Osteocyte (in vitro differentiated cells): ENCODE measurements at regions not wholly inside any gene's neighbourhood (a gene's known extent, or its start where the extent isn't known, plus 50 kb on each side); places are given as distances from the start of the nearest gene placed in this dataset.

Source experiments
- DNase-seq: peaks from one replicate; pipeline ENCODE4 v3.0.0; 2021; ENCODE audit warnings: mixed read lengths; ENCODE audit not compliant: unreplicated experiment; ENCODE audit errors: extremely low spot score
- H3K27ac Mint-ChIP-seq: one replicate; pipeline ENCODE4 v1.8.0; 2021; ENCODE audit warnings: mild to moderate bottlenecking, mixed read lengths; ENCODE audit not compliant: unreplicated experiment
- H3K27me3 Mint-ChIP-seq: one replicate; pipeline ENCODE4 v1.8.0; 2021; ENCODE audit warnings: mixed read lengths; ENCODE audit not compliant: unreplicated experiment
- H3K36me3 Mint-ChIP-seq: one replicate; pipeline ENCODE4 v1.8.0; 2021; ENCODE audit warnings: mixed read lengths; ENCODE audit not compliant: unreplicated experiment
- H3K4me1 Mint-ChIP-seq: one replicate; pipeline ENCODE4 v1.8.0; 2021; ENCODE audit warnings: mixed read lengths; ENCODE audit not compliant: unreplicated experiment
- H3K4me3 Mint-ChIP-seq: one replicate; pipeline ENCODE4 v1.8.0; 2021; ENCODE audit warnings: mild to moderate bottlenecking, moderate library complexity, mixed read lengths; ENCODE audit not compliant: unreplicated experiment
- H3K9me3 Mint-ChIP-seq: one replicate; pipeline ENCODE4 v1.8.0; 2021; ENCODE audit warnings: mixed read lengths; ENCODE audit not compliant: unreplicated experiment
- TF ChIP-seq, protein P1 (sequence below): fragments of 200-600 bp; sonication (generic); IDR thresholded peaks from 2 replicates; pipeline ENCODE4 v1.5.0; 2021; ENCODE audit warnings: antibody characterized with exemption, mild to moderate bottlenecking, moderate library complexity

DNA sequence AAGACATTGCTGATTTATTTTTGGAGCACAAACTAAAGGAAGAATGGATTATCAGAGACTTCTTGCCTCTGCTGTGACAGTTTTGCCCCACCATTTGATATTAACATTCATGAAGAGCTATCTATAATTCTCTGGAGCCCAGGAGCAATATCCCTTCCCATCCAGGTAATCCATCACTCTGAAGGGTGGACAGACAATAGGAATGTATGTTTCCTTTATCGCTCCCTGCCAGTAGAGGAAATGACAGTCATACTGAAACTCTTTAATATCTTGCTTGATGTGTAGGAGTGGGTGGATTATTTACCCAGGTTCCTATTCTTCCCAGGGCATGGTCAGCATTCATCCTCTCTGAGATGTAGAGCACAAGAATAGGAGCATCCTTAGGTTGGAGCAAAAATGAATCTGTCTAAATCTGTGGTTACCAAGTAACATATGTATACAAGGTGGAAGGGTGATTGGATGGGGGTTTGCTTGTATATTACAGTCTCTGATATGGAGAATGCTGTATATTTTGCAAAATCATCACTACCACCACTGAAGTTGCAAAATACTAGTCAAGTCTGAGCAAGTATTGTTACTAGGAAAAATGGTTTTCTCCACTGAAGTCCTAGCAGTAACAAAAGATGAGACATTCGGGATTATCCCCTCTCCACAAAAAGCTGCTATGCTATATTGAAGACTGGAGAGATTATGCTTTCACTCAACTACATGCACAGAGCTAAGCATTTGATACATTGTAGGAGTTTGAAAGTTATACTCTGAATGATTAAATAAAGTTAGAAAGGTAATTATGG is 151.6 kb downstream of the CBLL2 start:
- Mint-ChIP-seq H3K36me3 (peaks cover 2% of the 10 kb centered on the region), H3K27ac (no peak overlapping the region), H3K4me3 (no peak overlapping the region), H3K4me1 (peaks cover 6% of the 10 kb centered on the region), H3K27me3 (no peaks in the 10 kb centered on the region), H3K9me3 (peaks cover 8% of the 10 kb centered on the region)
- no peak for DNase-seq
- TF ChIP-seq, protein P1, sequence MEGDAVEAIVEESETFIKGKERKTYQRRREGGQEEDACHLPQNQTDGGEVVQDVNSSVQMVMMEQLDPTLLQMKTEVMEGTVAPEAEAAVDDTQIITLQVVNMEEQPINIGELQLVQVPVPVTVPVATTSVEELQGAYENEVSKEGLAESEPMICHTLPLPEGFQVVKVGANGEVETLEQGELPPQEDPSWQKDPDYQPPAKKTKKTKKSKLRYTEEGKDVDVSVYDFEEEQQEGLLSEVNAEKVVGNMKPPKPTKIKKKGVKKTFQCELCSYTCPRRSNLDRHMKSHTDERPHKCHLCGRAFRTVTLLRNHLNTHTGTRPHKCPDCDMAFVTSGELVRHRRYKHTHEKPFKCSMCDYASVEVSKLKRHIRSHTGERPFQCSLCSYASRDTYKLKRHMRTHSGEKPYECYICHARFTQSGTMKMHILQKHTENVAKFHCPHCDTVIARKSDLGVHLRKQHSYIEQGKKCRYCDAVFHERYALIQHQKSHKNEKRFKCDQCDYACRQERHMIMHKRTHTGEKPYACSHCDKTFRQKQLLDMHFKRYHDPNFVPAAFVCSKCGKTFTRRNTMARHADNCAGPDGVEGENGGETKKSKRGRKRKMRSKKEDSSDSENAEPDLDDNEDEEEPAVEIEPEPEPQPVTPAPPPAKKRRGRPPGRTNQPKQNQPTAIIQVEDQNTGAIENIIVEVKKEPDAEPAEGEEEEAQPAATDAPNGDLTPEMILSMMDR = no peak

DNA sequence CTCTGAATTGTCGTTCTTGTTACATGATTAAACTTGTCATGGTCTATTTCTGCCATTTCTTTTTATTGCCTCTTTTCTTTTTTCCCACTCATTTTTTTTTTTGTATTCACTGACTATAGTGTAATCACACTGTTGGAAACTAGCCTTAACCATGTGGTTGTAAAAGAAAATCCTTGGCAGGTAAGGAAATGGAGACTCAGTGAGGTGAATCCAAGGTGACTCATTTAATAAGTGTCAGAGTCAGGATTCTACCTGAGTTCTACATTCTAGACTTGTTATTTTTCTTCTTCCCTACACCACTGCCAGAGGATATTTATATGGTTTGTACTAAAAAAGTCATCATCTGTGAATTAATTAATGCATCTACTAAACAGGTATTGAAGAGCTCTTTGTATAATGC is 152.2 kb downstream of the CBLL2 start:
- Mint-ChIP-seq H3K4me1 (peaks cover 6% of the 10 kb centered on the region), H3K27ac (no peak overlapping the region), H3K4me3 (no peak overlapping the region), H3K27me3 (no peaks in the 10 kb centered on the region), H3K36me3 (peaks cover 2% of the 10 kb centered on the region), H3K9me3 (peaks cover 8% of the 10 kb centered on the region)
- TF ChIP-seq, protein P1 = no peak
- DNase-seq = no peak

DNA sequence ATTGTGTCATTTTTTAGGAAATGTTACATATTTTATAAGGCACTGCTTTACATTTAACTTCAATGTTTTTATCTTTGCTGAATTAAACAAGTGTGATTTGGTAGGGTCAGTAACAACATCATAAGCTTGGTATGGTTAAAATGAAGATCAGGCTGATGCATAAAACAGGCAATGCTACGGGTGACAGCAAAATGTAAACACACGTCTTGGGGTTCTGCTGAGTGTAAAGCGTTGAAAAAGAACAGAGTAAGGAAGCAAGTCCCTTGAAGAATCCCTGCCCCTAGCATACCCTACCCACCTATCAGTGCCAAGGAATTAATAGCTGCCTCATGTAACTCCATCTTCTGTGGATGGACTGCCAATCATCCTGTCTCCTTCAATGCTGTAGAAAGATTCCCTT is 157.0 kb downstream of the CBLL2 start:
- Mint-ChIP-seq H3K4me1 (peaks cover 6% of the 10 kb centered on the region), H3K36me3 (peaks cover 2% of the 10 kb centered on the region), H3K9me3 (peaks cover 12% of the 10 kb centered on the region), H3K27me3 (no peaks in the 10 kb centered on the region), H3K27ac (no peak overlapping the region), H3K4me3 (no peak overlapping the region)
- no peak for DNase-seq
- TF ChIP-seq, protein P1 = no peak

DNA sequence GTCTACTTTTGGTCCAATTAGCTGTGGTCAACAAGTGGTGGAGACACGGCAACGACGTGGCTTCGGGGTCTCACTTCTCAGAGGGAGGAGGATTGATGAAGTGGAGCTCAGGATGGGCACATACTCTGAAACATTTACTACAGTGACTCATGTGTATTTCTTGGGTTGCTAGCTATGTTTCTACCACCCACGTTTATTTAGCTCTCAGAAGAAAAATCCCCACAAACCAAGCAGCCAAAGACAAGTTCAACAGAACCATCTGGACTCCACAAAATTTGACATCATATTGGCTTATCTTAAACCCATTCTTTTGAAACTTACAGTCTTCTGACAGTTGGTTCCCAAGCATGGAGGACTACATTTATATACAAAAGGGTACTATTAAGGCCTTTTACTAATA is 158.0 kb downstream of the CBLL2 start:
- Mint-ChIP-seq H3K9me3 (peaks cover 16% of the 10 kb centered on the region), H3K36me3 (peaks cover 2% of the 10 kb centered on the region), H3K27me3 (no peaks in the 10 kb centered on the region), H3K4me3 (no peak overlapping the region), H3K27ac (no peak overlapping the region), H3K4me1 (peaks cover 6% of the 10 kb centered on the region)
- TF ChIP-seq, protein P1 = no peak
- no peak for DNase-seq

DNA sequence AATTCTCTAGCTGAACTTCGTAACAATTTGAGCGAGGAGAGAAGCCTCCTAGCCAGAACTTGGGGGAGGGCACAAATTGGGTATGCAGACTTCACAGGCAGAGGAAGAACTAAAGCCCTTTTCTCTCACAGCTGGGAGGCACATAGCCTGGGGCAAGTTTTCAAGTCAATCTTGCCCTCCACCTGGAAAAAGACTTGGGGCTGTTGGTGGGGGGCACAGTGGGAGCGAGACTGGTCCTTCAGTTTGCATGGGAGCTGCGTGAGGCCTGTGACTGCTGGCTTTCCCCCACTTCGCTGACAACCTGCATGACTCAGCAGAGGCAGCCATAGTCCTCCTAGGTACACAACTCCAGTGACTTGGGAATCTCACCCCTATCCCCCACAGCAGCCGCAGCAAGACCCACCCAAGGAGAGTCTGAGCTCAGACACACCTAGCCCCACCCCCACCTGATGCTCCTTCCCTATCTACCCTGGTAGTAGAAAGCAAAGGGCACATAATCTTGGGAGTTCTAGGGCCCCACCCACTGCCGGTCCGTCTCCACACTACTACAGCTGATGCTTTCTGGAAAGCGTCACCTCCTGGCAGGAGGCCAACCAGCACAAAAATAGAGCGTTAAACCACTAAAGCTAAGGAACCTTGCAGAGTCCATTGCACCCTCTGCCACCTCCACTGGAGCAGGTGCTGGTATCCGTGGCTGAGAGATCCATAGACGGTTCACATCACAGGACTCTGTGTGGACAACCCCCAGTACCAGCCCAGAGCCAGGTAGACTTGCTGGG is 160.8 kb downstream of the CBLL2 start:
- TF ChIP-seq, protein P1 = no peak
- no peaks in the 10 kb centered on the region for H3K27me3 Mint-ChIP-seq

More for the DNA sequence above, 160.8 kb downstream of the CBLL2 start:
- Mint-ChIP-seq H3K4me3 (no peak overlapping the region), H3K27ac (no peak overlapping the region), H3K4me1 (no peaks in the 10 kb centered on the region), H3K36me3 (no peaks in the 10 kb centered on the region), H3K9me3 (peaks cover 15% of the 10 kb centered on the region)
- no peak for DNase-seq
